GM18508 (cell line): ENCODE measurements at regions not wholly inside any gene's neighbourhood (a gene's known extent, or its start where the extent isn't known, plus 50 kb on each side); places are given as distances from the start of the nearest gene placed in this dataset.

Source experiments
- ATAC-seq: cut with Tn5 transposase; IDR thresholded peaks from one replicate; pipeline ENCODE4 v1.9.1; 2021; ENCODE audit warnings: moderate number of reproducible peaks; ENCODE audit not compliant: insufficient read depth, unreplicated experiment

- no peak for ATAC-seq
Measured at GRCh38 chr1:204818998-204819397, 51.7 kb upstream of the NFASC start.

GRCh38 chr1:204819495-204819894 lies 51.2 kb upstream of the NFASC start:
- no peak for ATAC-seq
